Endothelial cell (in vitro differentiated cells): ENCODE measurements at regions not wholly inside any gene's neighbourhood (a gene's known extent, or its start where the extent isn't known, plus 50 kb on each side); places are given as distances from the start of the nearest gene placed in this dataset.

Experiments used
- DNase-seq: peaks from one replicate; pipeline ENCODE4 v3.0.0; 2021; ENCODE audit warnings: low spot score
- H3K27ac Mint-ChIP-seq: one replicate; pipeline ENCODE4 v1.8.0; 2021; ENCODE audit warnings: mixed read lengths, inconsistent platforms; ENCODE audit not compliant: unreplicated experiment
- H3K27me3 Mint-ChIP-seq: one replicate; pipeline ENCODE4 v1.8.0; 2021; ENCODE audit warnings: mild to moderate bottlenecking, moderate library complexity, mixed read lengths, inconsistent platforms; ENCODE audit not compliant: unreplicated experiment
- H3K36me3 Mint-ChIP-seq: one replicate; pipeline ENCODE4 v1.8.0; 2021; ENCODE audit warnings: mild to moderate bottlenecking, low read depth, mixed read lengths, inconsistent platforms; ENCODE audit not compliant: unreplicated experiment
- H3K4me1 Mint-ChIP-seq: one replicate; pipeline ENCODE4 v1.8.0; 2021; ENCODE audit warnings: mild to moderate bottlenecking, mixed read lengths, inconsistent platforms; ENCODE audit not compliant: unreplicated experiment
- H3K4me3 Mint-ChIP-seq: one replicate; pipeline ENCODE4 v1.8.0; 2021; ENCODE audit warnings: mild to moderate bottlenecking, mixed read lengths, inconsistent platforms; ENCODE audit not compliant: unreplicated experiment
- H3K9me3 Mint-ChIP-seq: one replicate; pipeline ENCODE4 v1.8.0; 2021; ENCODE audit warnings: mixed read lengths, inconsistent platforms; ENCODE audit not compliant: unreplicated experiment
- TF ChIP-seq, protein P1 (sequence below): fragments of 200-600 bp; sonication (generic); IDR thresholded peaks from one replicate; pipeline ENCODE4 v1.5.0; 2021; ENCODE audit warnings: antibody characterized with exemption; ENCODE audit not compliant: unreplicated experiment

- no peak overlapping the region for H3K27ac Mint-ChIP-seq
- no peaks in the 10 kb centered on the region for H3K27me3 Mint-ChIP-seq
- no peak for DNase-seq
- no peaks in the 10 kb centered on the region for H3K4me1 Mint-ChIP-seq
- H3K4me3 Mint-ChIP-seq, result no peak overlapping the region
- TF ChIP-seq, protein P1, sequence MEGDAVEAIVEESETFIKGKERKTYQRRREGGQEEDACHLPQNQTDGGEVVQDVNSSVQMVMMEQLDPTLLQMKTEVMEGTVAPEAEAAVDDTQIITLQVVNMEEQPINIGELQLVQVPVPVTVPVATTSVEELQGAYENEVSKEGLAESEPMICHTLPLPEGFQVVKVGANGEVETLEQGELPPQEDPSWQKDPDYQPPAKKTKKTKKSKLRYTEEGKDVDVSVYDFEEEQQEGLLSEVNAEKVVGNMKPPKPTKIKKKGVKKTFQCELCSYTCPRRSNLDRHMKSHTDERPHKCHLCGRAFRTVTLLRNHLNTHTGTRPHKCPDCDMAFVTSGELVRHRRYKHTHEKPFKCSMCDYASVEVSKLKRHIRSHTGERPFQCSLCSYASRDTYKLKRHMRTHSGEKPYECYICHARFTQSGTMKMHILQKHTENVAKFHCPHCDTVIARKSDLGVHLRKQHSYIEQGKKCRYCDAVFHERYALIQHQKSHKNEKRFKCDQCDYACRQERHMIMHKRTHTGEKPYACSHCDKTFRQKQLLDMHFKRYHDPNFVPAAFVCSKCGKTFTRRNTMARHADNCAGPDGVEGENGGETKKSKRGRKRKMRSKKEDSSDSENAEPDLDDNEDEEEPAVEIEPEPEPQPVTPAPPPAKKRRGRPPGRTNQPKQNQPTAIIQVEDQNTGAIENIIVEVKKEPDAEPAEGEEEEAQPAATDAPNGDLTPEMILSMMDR, result no peak
- H3K9me3 Mint-ChIP-seq, result no peaks in the 10 kb centered on the region
- H3K36me3 Mint-ChIP-seq, result no peaks in the 10 kb centered on the region
Measured at GRCh38 chr4:60718874-60719273, 481.3 kb upstream of the ADGRL3 start.

DNA sequence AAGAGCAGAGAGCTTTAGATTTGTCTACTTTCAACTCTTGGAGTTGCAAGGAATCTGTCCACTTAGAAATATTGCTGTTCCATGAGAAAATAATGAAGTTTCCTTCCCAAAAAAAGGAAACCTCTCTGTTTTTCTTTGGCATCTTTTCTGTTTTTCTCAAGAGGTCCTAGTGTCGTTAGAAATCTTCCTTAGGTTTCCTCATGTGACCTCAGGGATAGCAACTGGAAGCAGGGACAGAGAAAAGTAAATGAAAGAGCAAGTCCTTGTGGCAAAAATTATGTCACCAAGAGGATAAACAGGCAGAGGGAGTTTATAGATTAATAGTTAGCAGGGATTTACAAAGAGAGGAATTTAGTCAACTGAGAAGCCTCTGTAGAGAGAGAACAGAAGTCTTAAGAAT, 478.4 kb upstream of the ADGRL3 start:
- Mint-ChIP-seq H3K4me3 (no peak overlapping the region), H3K36me3 (no peaks in the 10 kb centered on the region), H3K4me1 (no peaks in the 10 kb centered on the region), H3K27ac (no peak overlapping the region), H3K27me3 (no peaks in the 10 kb centered on the region), H3K9me3 (no peaks in the 10 kb centered on the region)
- DNase-seq, result no peak
- TF ChIP-seq, protein P1, result no peak

DNA sequence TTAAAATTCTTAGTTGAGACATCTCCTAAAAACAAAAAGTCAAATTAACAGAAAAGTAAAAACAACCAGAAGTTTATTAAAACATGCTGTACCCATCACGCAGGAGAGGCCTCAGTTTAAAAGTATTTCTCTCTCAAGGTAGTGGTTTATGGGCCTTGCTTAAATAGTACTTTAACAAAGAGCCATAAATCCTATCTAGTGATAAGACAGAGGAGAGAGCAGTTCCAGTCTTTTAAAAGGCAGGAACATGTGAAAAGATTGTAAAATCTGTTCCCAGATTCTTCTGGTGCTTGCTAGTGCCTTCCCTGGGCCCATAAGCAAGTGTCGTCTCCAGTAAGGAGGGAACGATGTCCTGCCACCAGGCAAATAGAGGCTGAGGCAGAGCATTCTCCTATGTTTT, 476.3 kb upstream of the ADGRL3 start:
- TF ChIP-seq, protein P1, result no peak
- Mint-ChIP-seq H3K4me1 (no peaks in the 10 kb centered on the region), H3K36me3 (no peaks in the 10 kb centered on the region), H3K27ac (no peak overlapping the region), H3K9me3 (no peaks in the 10 kb centered on the region), H3K27me3 (no peaks in the 10 kb centered on the region), H3K4me3 (no peak overlapping the region)
- DNase-seq, result no peak

- no peak for DNase-seq
- H3K4me3 Mint-ChIP-seq, result no peak overlapping the region
- TF ChIP-seq, protein P1, result no peak
- no peak overlapping the region for H3K27ac Mint-ChIP-seq
- no peaks in the 10 kb centered on the region for H3K36me3 Mint-ChIP-seq
- no peaks in the 10 kb centered on the region for H3K27me3 Mint-ChIP-seq
- no peaks in the 10 kb centered on the region for H3K9me3 Mint-ChIP-seq
- no peaks in the 10 kb centered on the region for H3K4me1 Mint-ChIP-seq
Measured at GRCh38 chr4:60724623-60725022, 475.5 kb upstream of the ADGRL3 start.

DNA sequence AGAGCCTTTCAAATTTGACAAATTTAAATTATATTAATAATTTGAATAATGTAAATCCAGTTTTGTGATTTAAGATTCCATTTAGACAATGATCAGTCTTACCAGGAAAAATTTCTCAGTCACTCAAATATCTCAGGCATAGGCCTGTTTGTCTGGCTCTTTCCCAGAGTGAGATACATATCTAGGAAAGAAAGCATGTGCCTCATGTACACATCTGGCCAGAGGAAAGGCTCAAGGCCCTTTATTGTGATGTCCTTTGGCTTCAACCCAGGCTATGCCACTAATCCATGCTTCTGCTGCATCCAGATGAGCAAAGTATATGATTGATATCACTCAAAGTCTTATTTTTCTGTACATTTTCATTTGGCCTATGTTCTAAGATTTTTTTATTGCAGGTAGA, 473.3 kb upstream of the ADGRL3 start:
- Mint-ChIP-seq H3K27me3 (no peaks in the 10 kb centered on the region), H3K36me3 (no peaks in the 10 kb centered on the region), H3K9me3 (no peaks in the 10 kb centered on the region), H3K27ac (no peak overlapping the region), H3K4me3 (no peak overlapping the region), H3K4me1 (no peaks in the 10 kb centered on the region)
- TF ChIP-seq, protein P1, result no peak
- no peak for DNase-seq
